Kidney (tissue), 13 donors: ENCODE measurements at regions not wholly inside any gene's neighbourhood (a gene's known extent, or its start where the extent isn't known, plus 50 kb on each side); places are given as distances from the start of the nearest gene placed in this dataset.

Experiments used
- DNase-seq, 5 donors: peaks; one replicate each; pipeline ENCODE4 v3.0.0-alpha.2; 2013 to 2020
- FAIRE-seq: peaks from 2 replicates; lab custom pipeline; 2012; peaks lifted over from hg19 to GRCh38; lab: Jason Lieb, UNC
- H3K27ac ChIP-seq, 2 donors: one replicate each; pipeline ENCODE4 v1.7.0; 2013; ENCODE audit warnings: low read depth in 2 of 2, low read length in 2 of 2, inconsistent platforms in 1 of 2
- H3K27me3 ChIP-seq: one replicate; pipeline ENCODE4 v1.7.1; 2013; ENCODE audit warnings: low read length, inconsistent platforms; ENCODE audit not compliant: control insufficient read depth, insufficient read depth
- H3K36me3 ChIP-seq, 3 donors: one replicate each; pipeline versions ENCODE4 v1.7.0 to v1.7.1; 2013; ENCODE audit warnings: low read length in 3 of 3, control low read depth in 1 of 3, inconsistent platforms in 1 of 3; ENCODE audit not compliant: insufficient read depth in 3 of 3, control insufficient read depth in 2 of 3
- H3K4me1 ChIP-seq, 3 donors: one replicate each; pipeline versions ENCODE4 v1.7.0 to v1.7.1; 2013; ENCODE audit warnings: low read length in 3 of 3, inconsistent platforms in 1 of 3, low read depth in 1 of 3; ENCODE audit not compliant: control insufficient read depth in 2 of 3, insufficient read depth in 2 of 3
- H3K4me3 ChIP-seq, 3 donors: one replicate each; pipeline versions ENCODE4 v1.7.0 to v1.8.1; 2013; ENCODE audit warnings: low read length in 3 of 3, control low read depth in 1 of 3, inconsistent platforms in 1 of 3
- H3K9ac ChIP-seq, 3 donors: one replicate each; pipeline versions ENCODE4 v1.7.0 to v1.7.1; 2013; ENCODE audit warnings: low read length in 3 of 3, control low read depth in 1 of 3, inconsistent platforms in 1 of 3
- H3K9me3 ChIP-seq, 3 donors: one replicate each; pipeline versions ENCODE4 v1.7.0 to v1.7.1; 2013; ENCODE audit warnings: low read length in 3 of 3, control low read depth in 1 of 3, inconsistent platforms in 1 of 3; ENCODE audit not compliant: control insufficient read depth in 2 of 3, insufficient read depth in 1 of 3
- CTCF ChIP-seq: IDR thresholded peaks from 3 replicates; pipeline ENCODE4 v1.5.1; 2012; ENCODE audit warnings: mild to moderate bottlenecking, moderate library complexity, borderline replicate concordance; ENCODE audit not compliant: insufficient read depth; ENCODE audit errors: extremely low read depth
- intact Hi-C: fragments of 100-400 bp; cut with DNase I; formaldehyde crosslinking; loops from one replicate; pipeline ENCODE4 v1.11.1; 2022
- donor health status: control.
- donor health status: control.
- donor health status: control.
- donor health status: control.
- donor health status: control.
- donor health status: DM: yes; HTN: yes; CAD: no.
- donor health status: Normal renal cell carcinoma (clear cell type).

- FAIRE-seq, result no peak
- Histone ChIP-seq H3K36me3 (no peaks in the 10 kb centered on the region), H3K9me3 (peaks cover 0 to 3% (median 0%) of the 10 kb centered on the region in 3 donors), H3K9ac (no peak overlapping the region), H3K4me3 (no peak overlapping the region), H3K4me1 (no peaks in the 10 kb centered on the region), H3K27ac (no peak overlapping the region), H3K27me3 (no peaks in the 10 kb centered on the region)
- intact Hi-C loops, result no loop called here
- TF ChIP-seq CTCF, result no peak
- DNase-seq, result no peak
These were observed 309.5 kb upstream of the SLITRK3 start for GRCh38 chr3:165505657-165506056.

GRCh38 chr3:165504554-165504953, 308.4 kb upstream of the SLITRK3 start:
- peaks cover 0 to 3% (median 0%) of the 10 kb centered on the region in 3 donors for H3K9me3 ChIP-seq
- no peaks in the 10 kb centered on the region for H3K27me3 ChIP-seq
- no peak overlapping the region for H3K4me3 ChIP-seq
- H3K4me1 ChIP-seq, result no peaks in the 10 kb centered on the region
- no peaks in the 10 kb centered on the region for H3K36me3 ChIP-seq
- no peak overlapping the region for H3K27ac ChIP-seq
- TF ChIP-seq CTCF, result no peak
- H3K9ac ChIP-seq, result no peak overlapping the region
- intact Hi-C loops, result no loop called here
- DNase-seq (no peak), FAIRE-seq (no peak)

- Histone ChIP-seq H3K4me3 (no peak overlapping the region), H3K36me3 (no peaks in the 10 kb centered on the region), H3K27me3 (no peaks in the 10 kb centered on the region), H3K4me1 (no peaks in the 10 kb centered on the region), H3K9ac (no peak overlapping the region), H3K9me3 (peaks cover 0 to 3% (median 0%) of the 10 kb centered on the region in 3 donors), H3K27ac (no peak overlapping the region)
- FAIRE-seq, result no peak
- TF ChIP-seq CTCF, result no peak
- intact Hi-C loops, result no loop called here
- no peak for DNase-seq
These were observed 307.6 kb upstream of the SLITRK3 start for GRCh38 chr3:165503825-165504224.

GRCh38 chr3:165503346-165503745, 307.2 kb upstream of the SLITRK3 start:
- FAIRE-seq (no peak), DNase-seq (no peak)
- no peaks in the 10 kb centered on the region for H3K4me1 ChIP-seq
- H3K9ac ChIP-seq, result no peak overlapping the region
- peaks cover 0 to 3% (median 0%) of the 10 kb centered on the region in 3 donors for H3K9me3 ChIP-seq
- no peak for TF ChIP-seq CTCF
- H3K27ac ChIP-seq, result no peak overlapping the region
- intact Hi-C loops, result no loop called here
- no peaks in the 10 kb centered on the region for H3K27me3 ChIP-seq
- no peaks in the 10 kb centered on the region for H3K36me3 ChIP-seq
- no peak overlapping the region for H3K4me3 ChIP-seq
